GM12865 (cell line): ENCODE measurements at regions not wholly inside any gene's neighbourhood (a gene's known extent, or its start where the extent isn't known, plus 50 kb on each side); places are given as distances from the start of the nearest gene placed in this dataset.

Experiments used
- DNase-seq: peaks from one replicate; pipeline ENCODE4 v3.0.0; 2010; ENCODE audit warnings: low read depth
- H3K4me3 ChIP-seq: 2 replicates; pipeline ENCODE4 v1.5.1; 2011; ENCODE audit warnings: mild to moderate bottlenecking, low read depth, low read length, control low read depth
- TF ChIP-seq, protein P1 (sequence below): IDR thresholded peaks from 2 replicates; pipeline ENCODE4 v1.5.1; 2011; ENCODE audit warnings: low read length, control low read depth, low read depth, inconsistent platforms; ENCODE audit not compliant: insufficient read depth; ENCODE audit errors: missing control alignments

DNA sequence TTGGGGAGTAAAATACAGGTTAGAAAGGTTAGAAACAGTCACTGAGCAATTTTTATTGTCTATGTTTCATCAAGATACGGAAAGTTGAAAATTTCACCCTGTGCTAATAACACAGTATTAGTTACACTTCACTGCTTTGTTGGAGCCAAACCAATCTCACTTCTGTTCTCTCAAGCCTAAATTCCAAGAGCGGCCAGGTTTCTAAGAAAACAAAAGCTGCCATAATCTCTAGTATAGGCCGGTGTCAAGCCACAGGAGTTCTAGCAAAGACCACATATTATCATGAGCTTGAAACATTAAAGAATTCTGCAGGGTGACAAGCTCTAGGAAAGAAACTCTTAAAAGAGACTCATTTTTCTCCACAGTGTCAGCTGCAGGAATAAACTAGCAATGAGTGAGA is 128.7 kb downstream of the TXNL1 start:
- TF ChIP-seq, protein P1, sequence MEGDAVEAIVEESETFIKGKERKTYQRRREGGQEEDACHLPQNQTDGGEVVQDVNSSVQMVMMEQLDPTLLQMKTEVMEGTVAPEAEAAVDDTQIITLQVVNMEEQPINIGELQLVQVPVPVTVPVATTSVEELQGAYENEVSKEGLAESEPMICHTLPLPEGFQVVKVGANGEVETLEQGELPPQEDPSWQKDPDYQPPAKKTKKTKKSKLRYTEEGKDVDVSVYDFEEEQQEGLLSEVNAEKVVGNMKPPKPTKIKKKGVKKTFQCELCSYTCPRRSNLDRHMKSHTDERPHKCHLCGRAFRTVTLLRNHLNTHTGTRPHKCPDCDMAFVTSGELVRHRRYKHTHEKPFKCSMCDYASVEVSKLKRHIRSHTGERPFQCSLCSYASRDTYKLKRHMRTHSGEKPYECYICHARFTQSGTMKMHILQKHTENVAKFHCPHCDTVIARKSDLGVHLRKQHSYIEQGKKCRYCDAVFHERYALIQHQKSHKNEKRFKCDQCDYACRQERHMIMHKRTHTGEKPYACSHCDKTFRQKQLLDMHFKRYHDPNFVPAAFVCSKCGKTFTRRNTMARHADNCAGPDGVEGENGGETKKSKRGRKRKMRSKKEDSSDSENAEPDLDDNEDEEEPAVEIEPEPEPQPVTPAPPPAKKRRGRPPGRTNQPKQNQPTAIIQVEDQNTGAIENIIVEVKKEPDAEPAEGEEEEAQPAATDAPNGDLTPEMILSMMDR, result no peak
- H3K4me3 ChIP-seq, result no peak overlapping the region
- no peak for DNase-seq

- TF ChIP-seq, protein P1, result no peak
- no peak for DNase-seq
- no peak overlapping the region for H3K4me3 ChIP-seq
Measured at GRCh38 chr18:56508370-56509036, 129.9 kb downstream of the TXNL1 start.

- H3K4me3 ChIP-seq, result no peak overlapping the region
- no peak for DNase-seq
Measured at GRCh38 chr18:56505971-56506370, 132.4 kb downstream of the TXNL1 start.

GRCh38 chr18:56505293-56505692 is 133.1 kb downstream of the TXNL1 start:
- no peak overlapping the region for H3K4me3 ChIP-seq
- DNase-seq, result no peak
- TF ChIP-seq, protein P1, result no peak

More at GRCh38 chr18:56505971-56506370, 132.4 kb downstream of the TXNL1 start:
- TF ChIP-seq, protein P1, result no peak

DNA sequence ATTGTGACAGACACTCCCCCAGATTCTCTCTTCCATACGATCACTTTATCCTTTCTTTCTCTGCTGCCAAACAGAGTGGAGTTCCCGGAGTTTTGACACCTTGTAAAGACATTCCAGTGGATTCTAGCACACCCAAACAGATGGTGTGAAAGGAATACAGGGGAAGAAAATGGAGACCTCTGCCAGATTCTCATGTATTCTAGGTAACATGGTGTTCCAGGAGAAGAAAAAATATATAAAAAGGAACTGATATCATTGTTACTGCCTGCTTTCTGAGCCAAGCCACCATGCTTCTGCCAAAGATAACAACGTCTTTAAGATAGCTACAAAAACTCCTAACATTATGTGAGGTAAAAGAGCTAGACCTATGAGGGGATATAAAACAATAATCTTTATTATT is 136.5 kb downstream of the TXNL1 start:
- H3K4me3 ChIP-seq, result no peak overlapping the region
- TF ChIP-seq, protein P1, result no peak
- DNase-seq, result no peak

- H3K4me3 ChIP-seq, result no peak overlapping the region
- DNase-seq, result no peak
- TF ChIP-seq, protein P1, result no peak
Measured at GRCh38 chr18:56495884-56496283, 142.5 kb downstream of the TXNL1 start.

GRCh38 chr18:56493531-56493930 is 144.9 kb downstream of the TXNL1 start:
- TF ChIP-seq, protein P1, result no peak
- no peak for DNase-seq
- no peak overlapping the region for H3K4me3 ChIP-seq
